Neural progenitor cell (in vitro differentiated cells): ENCODE measurements at regions not wholly inside any gene's neighbourhood (a gene's known extent, or its start where the extent isn't known, plus 50 kb on each side); places are given as distances from the start of the nearest gene placed in this dataset.

Source experiments
- CTCF ChIP-seq: fragments of 200-600 bp; sonication (generic); IDR thresholded peaks from 2 replicates; pipeline ENCODE4 v1.5.1; 2017; ENCODE audit warnings: antibody characterized with exemption, mild to moderate bottlenecking
- EZH2 ChIP-seq: fragments of 200-600 bp; sonication (generic); IDR thresholded peaks from 2 replicates; pipeline ENCODE4 v1.6.1; 2017; ENCODE audit warnings: antibody characterized with exemption, mild to moderate bottlenecking, moderate library complexity

- TF ChIP-seq CTCF: no peak
- no peak for TF ChIP-seq EZH2
These were observed 89.9 kb upstream of the CXADR start for GRCh38 chr21:17422931-17423330.
